NCI-H460 (cell line): ENCODE measurements at regions not wholly inside any gene's neighbourhood (a gene's known extent, or its start where the extent isn't known, plus 50 kb on each side); places are given as distances from the start of the nearest gene placed in this dataset.
"Not testable (repeated sequence)": the region's sequence is repeated elsewhere in the genome, so short reads cannot be mapped to it uniquely, and the experiment has no call there.

ENCODE experiments used
- DNase-seq: peaks from one replicate; pipeline ENCODE4 v3.0.0-alpha.2; 2016; ENCODE audit warnings: low read depth; ENCODE audit errors: extremely low read depth

DNA sequence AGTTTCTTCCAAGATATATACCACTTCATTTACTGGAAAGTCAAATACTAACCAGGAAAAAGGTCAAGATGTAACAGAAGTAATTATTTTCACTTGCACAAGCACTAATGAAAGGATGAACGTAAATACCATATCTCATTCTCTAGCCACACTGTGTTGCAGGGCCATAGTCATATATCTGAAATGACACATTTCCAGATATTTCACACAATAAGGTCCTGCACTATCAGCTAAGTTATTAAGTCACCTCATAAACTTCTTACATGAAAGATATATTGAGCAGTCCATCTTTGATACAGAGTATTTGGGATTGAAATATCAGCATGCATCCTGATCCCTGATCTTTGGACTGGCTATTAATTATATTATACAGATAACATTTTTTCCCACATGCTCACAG lies 783.3 kb upstream of the MGAT4C start:
- no peak for DNase-seq

DNA sequence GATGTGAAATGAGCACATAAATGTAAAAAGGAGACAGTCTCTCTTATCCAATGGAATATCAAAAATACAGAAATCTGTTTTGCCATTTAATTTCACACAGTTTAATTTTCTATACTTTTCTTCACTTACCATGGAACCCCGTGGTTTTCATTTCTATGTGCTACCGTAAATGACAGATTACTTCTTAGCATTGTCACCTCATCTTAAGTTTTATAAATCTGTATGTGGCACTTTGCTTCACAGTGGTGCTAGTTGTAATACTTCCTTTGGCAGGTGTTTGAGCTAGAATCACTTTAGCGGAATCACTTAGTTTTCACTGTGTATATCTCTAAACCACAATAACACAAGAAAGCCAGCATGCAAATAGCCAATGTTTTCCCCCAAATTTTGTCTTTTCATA lies 781.9 kb upstream of the MGAT4C start:
- no peak for DNase-seq

GRCh38 chr12:87025976-87026375 lies 769.8 kb upstream of the MGAT4C start:
- DNase-seq, result no peak

DNA sequence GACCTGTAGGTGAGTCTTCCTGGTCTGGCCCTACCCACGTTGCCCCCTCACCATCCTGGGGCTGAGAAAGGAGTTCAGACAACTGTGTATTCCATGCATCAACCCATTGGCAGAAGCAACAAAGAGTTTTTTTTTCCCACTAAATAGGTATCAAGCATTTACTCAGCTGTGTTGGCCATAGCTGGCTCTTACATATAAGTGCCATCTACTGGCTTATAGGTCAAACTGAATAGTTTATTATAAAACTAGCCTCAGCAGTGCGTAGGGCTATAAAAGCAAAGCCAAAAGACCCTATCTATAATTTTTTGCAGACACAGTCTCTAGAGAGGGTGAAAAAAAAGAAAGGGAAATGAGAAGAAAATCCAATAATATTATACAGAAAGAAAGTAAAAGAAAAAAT lies 765.2 kb upstream of the MGAT4C start:
- DNase-seq, result no peak

GRCh38 chr12:87020071-87020470 lies 763.9 kb upstream of the MGAT4C start:
- no peak for DNase-seq

- DNase-seq, result no peak
Measured at GRCh38 chr12:87015352-87015751, 759.2 kb upstream of the MGAT4C start.

DNA sequence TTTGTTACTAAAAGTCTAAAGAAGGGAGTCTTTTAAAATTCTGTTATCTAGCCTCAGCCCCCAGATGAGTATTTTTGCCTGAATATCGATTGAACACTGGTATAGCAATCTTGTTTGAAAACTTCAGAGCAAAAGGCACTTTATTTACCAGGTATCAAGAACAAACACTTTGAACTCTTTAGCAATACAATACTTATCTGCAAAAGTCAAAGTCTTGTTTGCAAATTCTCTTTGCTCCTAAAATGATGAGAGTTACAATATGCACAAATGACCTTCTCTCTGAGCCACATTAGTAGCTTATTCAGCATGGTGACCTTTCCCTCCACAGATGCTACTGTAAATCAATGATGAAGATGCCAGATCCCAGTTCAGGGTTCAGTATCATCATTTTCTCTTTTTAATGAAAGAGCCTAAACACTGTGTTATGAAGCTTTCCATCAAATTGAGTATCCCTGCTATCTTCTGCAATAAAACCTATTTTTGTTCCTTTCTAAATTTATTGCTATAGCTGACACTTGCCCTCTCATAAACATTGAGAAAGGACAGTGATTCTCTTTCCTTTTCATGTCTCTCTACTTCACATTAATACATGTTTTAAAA lies 752.7 kb upstream of the MGAT4C start:
- DNase-seq, result no peak

- no peak for DNase-seq
Measured at GRCh38 chr12:87001102-87001501, 744.9 kb upstream of the MGAT4C start.

DNA sequence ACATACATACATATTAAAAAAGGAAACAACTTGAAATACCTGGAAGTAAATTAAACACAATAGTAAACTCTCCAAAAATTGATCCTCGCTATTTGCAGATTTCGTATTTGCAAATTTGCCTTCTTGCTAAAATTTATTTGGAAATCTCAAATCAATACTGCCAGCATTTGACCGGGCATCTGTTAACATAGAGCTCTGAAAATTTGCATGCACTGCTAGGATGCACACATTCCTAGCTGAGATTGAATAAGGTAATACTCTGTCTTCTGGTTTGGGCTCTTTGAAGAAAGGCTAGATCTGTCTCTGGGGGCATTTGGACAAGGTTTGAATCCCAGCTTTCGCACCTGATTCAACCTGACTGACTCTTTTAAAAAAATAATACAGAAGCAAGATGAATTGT lies 729.1 kb upstream of the MGAT4C start:
- DNase-seq, result no peak

- DNase-seq, result not testable (repeated sequence)
Measured at GRCh38 chr12:86970595-86970994, 714.4 kb upstream of the MGAT4C start.

DNA sequence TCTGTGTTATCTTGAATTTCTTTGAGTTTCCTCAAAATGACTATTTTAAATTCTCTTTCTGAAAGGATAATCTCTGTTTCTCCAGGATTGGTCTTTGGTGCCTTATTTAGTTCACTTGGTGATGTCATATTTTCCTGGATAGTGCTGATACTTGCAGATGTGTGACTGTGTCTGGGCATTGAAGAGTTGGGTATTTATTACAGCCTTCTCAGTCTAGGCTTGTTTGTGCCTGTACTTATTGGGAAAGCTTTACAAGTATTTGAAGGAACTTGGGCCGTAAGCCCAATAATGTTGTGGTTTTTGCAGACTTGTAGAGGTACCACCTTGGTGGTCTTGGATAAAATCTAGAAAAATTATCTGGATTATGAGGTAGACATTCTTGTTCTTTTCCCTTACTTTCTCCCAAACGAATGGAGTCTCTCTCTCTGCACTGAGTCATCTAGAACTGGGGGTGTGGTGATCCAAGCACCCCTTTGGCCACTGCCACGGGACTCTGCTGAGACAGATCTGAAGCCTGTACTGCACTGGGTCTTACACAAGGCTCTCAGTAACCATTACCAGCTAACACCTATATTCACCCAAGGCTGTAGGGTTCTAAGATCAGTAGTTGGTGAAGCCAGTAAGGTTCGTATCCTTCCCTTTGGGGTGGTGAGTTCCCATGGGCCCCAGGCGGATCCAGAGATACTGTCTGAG lies 703.7 kb upstream of the MGAT4C start:
- DNase-seq, result no peak

DNA sequence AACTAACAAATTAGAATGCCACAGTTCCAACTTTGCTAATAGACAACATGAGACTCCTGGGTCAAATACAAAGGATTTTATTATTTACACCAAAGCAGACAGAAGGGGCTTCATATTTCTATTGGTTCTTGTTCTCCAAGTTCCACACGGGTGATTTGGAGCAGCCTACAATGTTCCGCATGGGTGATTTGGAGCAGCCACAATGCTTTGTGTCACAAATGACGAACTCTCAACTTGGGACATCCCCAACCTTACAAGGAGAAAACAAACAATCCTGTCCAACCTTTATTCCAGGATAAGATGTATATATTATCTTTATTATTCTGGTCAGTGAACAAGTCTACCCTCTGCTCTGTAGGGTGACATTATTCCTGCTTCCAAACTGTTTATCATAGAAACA lies 694.3 kb upstream of the MGAT4C start:
- no peak for DNase-seq

DNA sequence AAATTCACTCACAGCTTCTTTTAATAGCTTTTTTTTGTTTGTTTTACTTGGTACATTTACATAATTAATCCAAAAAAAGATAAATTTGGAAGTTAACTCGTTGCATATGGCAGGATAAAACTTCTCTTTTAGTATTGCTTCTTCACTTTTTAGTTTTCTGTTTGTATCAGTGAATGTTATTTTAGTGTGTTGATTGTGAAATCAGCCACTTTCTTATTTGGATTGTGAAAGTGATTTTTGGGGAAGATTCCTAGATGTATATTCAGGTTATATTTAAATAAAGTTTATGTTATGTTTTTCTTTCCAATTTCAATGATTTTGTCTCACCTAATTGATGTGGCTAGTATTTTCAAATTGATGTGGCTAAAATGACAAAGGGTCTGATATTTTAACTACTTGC lies 693.9 kb upstream of the MGAT4C start:
- DNase-seq, result no peak

GRCh38 chr12:86948851-86949250 lies 692.7 kb upstream of the MGAT4C start:
- DNase-seq, result no peak

- no peak for DNase-seq
Measured at GRCh38 chr12:86945685-86946196, 689.5 kb upstream of the MGAT4C start.

DNA sequence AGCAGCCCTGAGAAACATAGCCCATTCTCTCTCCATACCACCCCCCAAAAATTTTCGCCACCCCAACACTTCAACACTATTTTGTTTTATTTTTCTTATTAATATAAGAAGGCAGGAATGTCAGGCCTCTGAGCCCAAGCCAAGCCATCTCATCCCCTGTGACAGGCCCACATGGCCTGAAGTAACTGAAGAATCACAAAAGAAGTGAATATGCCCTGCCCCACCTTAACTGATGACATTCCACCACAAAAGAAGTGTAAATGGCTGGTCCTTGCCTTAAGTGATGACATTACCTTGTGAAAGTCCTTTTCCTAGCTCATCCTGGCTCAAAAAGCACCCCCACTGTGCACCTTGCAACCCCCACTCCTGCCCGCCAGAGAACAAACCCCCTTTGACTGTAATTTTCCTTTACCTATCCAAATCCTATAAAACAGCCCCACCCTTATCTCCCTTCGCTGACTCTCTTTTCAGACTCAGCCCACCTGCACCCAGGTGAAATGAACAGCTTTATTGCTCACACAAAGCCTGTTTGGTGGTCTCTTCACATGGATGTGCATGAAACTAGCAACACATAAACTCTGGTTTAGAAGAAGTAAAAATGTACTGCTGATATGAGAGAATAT lies 688.1 kb upstream of the MGAT4C start:
- DNase-seq, result not testable (repeated sequence)

GRCh38 chr12:86931714-86932113 lies 675.5 kb upstream of the MGAT4C start:
- no peak for DNase-seq

- DNase-seq, result no peak
Measured at GRCh38 chr12:86929962-86930361, 673.8 kb upstream of the MGAT4C start.

DNA sequence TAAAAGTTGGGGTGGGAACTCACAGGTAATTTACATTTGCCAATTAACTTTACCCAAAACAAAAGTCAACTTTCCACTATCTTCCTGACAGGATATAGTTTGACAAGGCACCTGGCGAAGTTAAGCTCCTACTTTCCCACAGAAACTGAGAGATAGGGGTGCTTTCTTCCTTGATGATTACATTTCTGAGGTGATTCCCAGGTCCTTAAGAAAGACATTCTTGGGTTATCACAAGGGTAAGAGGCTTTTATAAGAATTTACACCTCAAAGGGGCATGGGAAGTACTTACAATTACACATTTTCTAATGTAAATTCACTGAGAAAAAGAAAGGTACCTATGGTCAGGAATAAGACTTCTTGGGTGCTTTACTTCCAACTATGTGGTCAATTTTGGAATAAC lies 660.9 kb upstream of the MGAT4C start:
- no peak for DNase-seq

GRCh38 chr12:86914721-86915120 lies 658.5 kb upstream of the MGAT4C start:
- DNase-seq, result peak; percentile 47

DNA sequence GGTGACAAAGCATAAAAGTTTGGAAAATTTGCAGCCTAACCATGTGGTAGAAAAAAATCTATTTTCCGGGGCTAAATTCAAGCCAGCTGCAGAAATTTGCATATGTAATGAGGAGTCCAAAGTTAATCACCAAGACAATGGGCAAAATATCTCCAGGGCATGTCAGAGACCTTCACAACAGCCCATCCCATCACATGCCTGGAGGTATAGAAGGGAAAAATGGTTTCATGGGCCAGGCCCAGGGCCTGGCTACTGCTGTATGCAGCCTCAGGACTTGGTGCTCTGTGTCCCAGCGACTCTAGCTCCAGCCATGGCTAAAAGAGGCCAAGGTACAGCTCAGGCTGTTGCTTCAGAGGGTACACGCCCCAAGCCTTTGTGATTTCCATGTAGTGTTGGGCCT lies 655.8 kb upstream of the MGAT4C start:
- no peak for DNase-seq

- no peak for DNase-seq
Measured at GRCh38 chr12:86903159-86903558, 647.0 kb upstream of the MGAT4C start.
